Activated T-helper 17 cell treated with anti-CD3 and anti-CD28 coated beads, Interleukin-2, amount 50 U/mL, for 72 hours (primary cell): ENCODE measurements at regions not wholly inside any gene's neighbourhood (a gene's known extent, or its start where the extent isn't known, plus 50 kb on each side); places are given as distances from the start of the nearest gene placed in this dataset.
"Not testable (repeated sequence)": the region's sequence is repeated elsewhere in the genome, so short reads cannot be mapped to it uniquely, and the experiment has no call there.

Experiments used
- ATAC-seq: fragments of 150-1000 bp; cut with Tn5 transposase; replicated peaks from 2 replicates; pipeline ENCODE4 v1.10.0; 2021; ENCODE audit warnings: mild to moderate bottlenecking, moderate library complexity
- H3K27ac Mint-ChIP-seq: one replicate; pipeline ENCODE4 v1.8.0; 2022; ENCODE audit warnings: mixed read lengths
- H3K27me3 Mint-ChIP-seq: one replicate; pipeline ENCODE4 v1.8.0; 2022; ENCODE audit warnings: mixed read lengths
- H3K36me3 Mint-ChIP-seq: one replicate; pipeline ENCODE4 v1.8.0; 2022; ENCODE audit warnings: low read depth, mild to moderate bottlenecking, mixed read lengths
- H3K4me1 Mint-ChIP-seq: one replicate; pipeline ENCODE4 v1.8.0; 2022; ENCODE audit warnings: mixed read lengths
- H3K4me3 Mint-ChIP-seq: one replicate; pipeline ENCODE4 v1.8.0; 2022; ENCODE audit warnings: mild to moderate bottlenecking, mixed read lengths
- H3K9me3 Mint-ChIP-seq: one replicate; pipeline ENCODE4 v1.8.0; 2022; ENCODE audit warnings: mixed read lengths

- peaks cover 3% of the 10 kb centered on the region for H3K27me3 Mint-ChIP-seq
- no peak overlapping the region for H3K27ac Mint-ChIP-seq
- no peaks in the 10 kb centered on the region for H3K4me1 Mint-ChIP-seq
- no peak overlapping the region for H3K4me3 Mint-ChIP-seq
- ATAC-seq, result no peak
- H3K36me3 Mint-ChIP-seq, result no peaks in the 10 kb centered on the region
- H3K9me3 Mint-ChIP-seq, result no peaks in the 10 kb centered on the region
Measured at GRCh38 chr7:138297526-138297925, 162.5 kb upstream of the TRIM24 start.

GRCh38 chr7:138299066-138299465 lies 161.0 kb upstream of the TRIM24 start:
- Mint-ChIP-seq H3K4me1 (no peaks in the 10 kb centered on the region), H3K4me3 (no peak overlapping the region), H3K27ac (no peak overlapping the region), H3K36me3 (no peaks in the 10 kb centered on the region), H3K27me3 (no peaks in the 10 kb centered on the region), H3K9me3 (no peaks in the 10 kb centered on the region)
- no peak for ATAC-seq

DNA sequence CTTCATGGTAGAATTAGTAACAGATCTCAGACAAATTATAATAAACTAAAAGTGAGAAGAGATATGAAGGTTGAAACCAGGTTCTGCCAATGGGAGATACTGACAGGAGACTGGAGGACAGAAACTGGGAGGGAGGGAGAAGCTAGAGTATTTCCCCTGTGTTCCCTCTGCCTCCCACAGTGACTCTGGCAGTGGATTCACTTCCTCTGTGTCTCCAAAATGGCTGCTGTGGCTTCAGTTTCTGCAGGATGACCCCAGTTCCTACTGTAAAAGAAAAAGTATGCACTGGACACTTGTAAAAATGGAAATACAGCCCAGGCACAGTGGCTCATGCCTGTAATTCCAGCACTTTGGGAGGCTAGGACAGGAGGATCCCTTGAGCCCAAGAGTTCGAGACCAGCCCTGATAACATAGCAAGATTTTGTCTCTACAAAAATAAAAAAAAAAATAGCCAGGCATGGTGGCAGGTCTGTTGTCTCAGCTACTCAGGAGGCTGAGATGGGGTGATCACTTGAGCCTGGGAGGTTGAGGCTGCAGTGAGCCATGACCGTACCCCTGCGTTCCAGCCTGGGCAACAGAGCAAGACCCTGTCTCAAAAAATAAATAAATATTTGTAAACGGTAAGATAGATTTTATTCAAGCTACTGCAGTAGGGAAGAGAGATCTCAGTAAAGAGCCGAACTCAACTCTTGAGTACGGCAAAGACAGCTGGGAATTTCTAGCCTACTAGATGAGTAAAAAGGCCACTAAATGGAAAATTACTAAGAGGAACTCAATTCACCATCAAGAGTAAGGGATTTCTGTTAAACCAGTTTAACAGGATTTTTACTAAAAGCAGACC lies 156.6 kb upstream of the TRIM24 start:
- no peaks in the 10 kb centered on the region for H3K36me3 Mint-ChIP-seq
- H3K27ac Mint-ChIP-seq, result no peak overlapping the region
- no peak overlapping the region for H3K4me3 Mint-ChIP-seq
- no peaks in the 10 kb centered on the region for H3K4me1 Mint-ChIP-seq
- no peaks in the 10 kb centered on the region for H3K27me3 Mint-ChIP-seq
- no peak for ATAC-seq
- no peaks in the 10 kb centered on the region for H3K9me3 Mint-ChIP-seq

DNA sequence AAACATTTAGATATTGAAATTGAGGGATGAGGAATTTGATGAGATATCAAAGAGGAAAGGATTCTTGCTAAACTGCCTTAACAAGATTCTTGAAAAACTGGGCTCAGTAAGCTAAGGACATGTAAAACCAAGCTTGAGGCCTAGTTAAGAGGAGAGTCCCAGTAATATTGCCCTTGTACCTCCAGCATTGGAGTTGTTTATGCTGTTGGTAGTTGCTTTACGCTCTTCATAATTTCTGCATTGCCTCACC lies 156.1 kb upstream of the TRIM24 start:
- no peak for ATAC-seq
- H3K27me3 Mint-ChIP-seq, result no peaks in the 10 kb centered on the region
- no peaks in the 10 kb centered on the region for H3K9me3 Mint-ChIP-seq

GRCh38 chr7:138307633-138308032 lies 152.4 kb upstream of the TRIM24 start:
- H3K4me3 Mint-ChIP-seq, result no peak overlapping the region
- H3K4me1 Mint-ChIP-seq, result no peaks in the 10 kb centered on the region
- no peaks in the 10 kb centered on the region for H3K36me3 Mint-ChIP-seq
- ATAC-seq, result no peak
- H3K9me3 Mint-ChIP-seq, result no peaks in the 10 kb centered on the region
- H3K27me3 Mint-ChIP-seq, result peaks cover 4% of the 10 kb centered on the region
- H3K27ac Mint-ChIP-seq, result no peak overlapping the region

More for the DNA sequence above, 156.1 kb upstream of the TRIM24 start:
- Mint-ChIP-seq H3K36me3 (no peaks in the 10 kb centered on the region), H3K4me3 (no peak overlapping the region), H3K27ac (no peak overlapping the region), H3K4me1 (no peaks in the 10 kb centered on the region)

DNA sequence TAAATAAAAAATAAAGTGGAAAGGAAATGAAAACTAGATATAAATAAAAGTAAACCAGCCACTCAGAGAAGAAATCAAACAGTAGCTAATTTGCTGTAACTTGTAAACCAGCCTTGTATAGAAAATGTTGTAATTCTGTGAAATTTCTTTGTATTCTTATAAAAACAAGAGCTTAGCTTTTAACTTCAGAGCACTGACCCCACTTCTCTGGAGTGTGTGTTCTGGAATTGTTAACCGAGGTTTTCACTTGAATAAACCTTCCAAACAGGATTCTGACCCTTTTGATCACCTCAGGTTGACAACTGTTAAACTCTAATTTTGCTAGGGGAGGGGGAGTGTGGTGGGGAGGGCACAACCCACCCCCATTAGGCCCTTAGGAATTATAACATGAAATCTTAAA lies 151.9 kb upstream of the TRIM24 start:
- Mint-ChIP-seq H3K36me3 (no peaks in the 10 kb centered on the region), H3K27ac (no peak overlapping the region), H3K27me3 (peaks cover 4% of the 10 kb centered on the region), H3K4me1 (no peaks in the 10 kb centered on the region), H3K9me3 (no peaks in the 10 kb centered on the region), H3K4me3 (no peak overlapping the region)
- no peak for ATAC-seq

- Mint-ChIP-seq H3K27me3 (peaks cover 4% of the 10 kb centered on the region), H3K27ac (no peak overlapping the region), H3K4me3 (no peak overlapping the region), H3K4me1 (no peaks in the 10 kb centered on the region), H3K36me3 (no peaks in the 10 kb centered on the region), H3K9me3 (no peaks in the 10 kb centered on the region)
- no peak for ATAC-seq
Measured at GRCh38 chr7:138309186-138309585, 150.9 kb upstream of the TRIM24 start.

DNA sequence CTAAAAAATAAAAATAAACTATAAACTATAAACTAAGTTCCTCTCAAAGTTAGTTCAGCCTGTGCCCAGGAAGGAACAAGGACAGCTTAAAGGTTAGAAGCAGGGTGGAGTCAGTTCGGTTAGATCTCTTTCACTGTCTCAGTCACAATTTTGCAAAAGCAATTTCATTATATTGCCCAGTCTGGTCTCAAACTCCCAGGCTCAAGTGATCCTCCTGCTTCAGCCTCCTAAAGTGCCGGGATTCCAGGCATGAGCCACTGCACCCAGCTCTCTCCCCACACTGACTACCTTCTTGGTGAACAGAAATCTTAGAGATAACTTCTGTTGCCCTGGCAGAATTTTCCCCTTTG lies 146.3 kb upstream of the TRIM24 start:
- no peak overlapping the region for H3K4me3 Mint-ChIP-seq
- no peak for ATAC-seq
- no peaks in the 10 kb centered on the region for H3K4me1 Mint-ChIP-seq

DNA sequence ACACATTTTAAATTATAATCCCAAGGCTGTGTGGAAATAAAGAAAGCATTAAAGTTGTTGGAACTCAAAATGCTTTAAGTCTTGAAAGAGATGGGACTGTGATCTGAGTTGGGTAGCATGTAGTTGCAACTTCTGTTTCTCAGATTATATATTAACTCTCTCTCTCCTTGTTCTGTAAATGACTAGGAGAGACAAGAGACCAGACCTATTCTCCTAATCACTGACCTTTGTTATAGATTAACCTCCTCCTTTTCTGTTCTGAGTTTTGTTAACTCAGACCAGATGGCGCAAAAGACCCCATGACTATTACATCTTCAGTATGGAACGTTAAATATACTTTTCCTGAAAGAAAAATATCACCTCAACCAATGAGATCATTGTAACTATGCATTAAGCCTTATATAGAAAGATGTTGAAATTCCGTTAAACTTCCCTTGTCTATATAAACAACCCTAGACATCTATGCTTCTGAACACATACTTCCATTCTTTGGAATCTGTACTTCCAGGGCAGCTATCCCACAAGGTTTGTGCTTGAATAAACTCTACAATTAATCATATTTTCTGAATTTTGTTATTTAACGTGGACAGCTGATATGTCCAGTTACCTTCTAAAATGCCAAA lies 143.5 kb upstream of the TRIM24 start:
- Mint-ChIP-seq H3K36me3 (no peaks in the 10 kb centered on the region), H3K27ac (no peak overlapping the region), H3K27me3 (peaks cover 29% of the 10 kb centered on the region), H3K4me3 (no peak overlapping the region), H3K4me1 (no peaks in the 10 kb centered on the region), H3K9me3 (no peaks in the 10 kb centered on the region)
- ATAC-seq, result no peak

More for the DNA sequence above, 146.3 kb upstream of the TRIM24 start:
- peaks cover 22% of the 10 kb centered on the region for H3K27me3 Mint-ChIP-seq
- no peaks in the 10 kb centered on the region for H3K36me3 Mint-ChIP-seq
- H3K27ac Mint-ChIP-seq, result no peak overlapping the region
- no peaks in the 10 kb centered on the region for H3K9me3 Mint-ChIP-seq

- no peaks in the 10 kb centered on the region for H3K4me1 Mint-ChIP-seq
- no peak overlapping the region for H3K27ac Mint-ChIP-seq
- no peak overlapping the region for H3K4me3 Mint-ChIP-seq
- no peak for ATAC-seq
- H3K9me3 Mint-ChIP-seq, result no peaks in the 10 kb centered on the region
- H3K36me3 Mint-ChIP-seq, result no peaks in the 10 kb centered on the region
- H3K27me3 Mint-ChIP-seq, result peaks cover 24% of the 10 kb centered on the region
Measured at GRCh38 chr7:138317044-138317596, 142.9 kb upstream of the TRIM24 start.

DNA sequence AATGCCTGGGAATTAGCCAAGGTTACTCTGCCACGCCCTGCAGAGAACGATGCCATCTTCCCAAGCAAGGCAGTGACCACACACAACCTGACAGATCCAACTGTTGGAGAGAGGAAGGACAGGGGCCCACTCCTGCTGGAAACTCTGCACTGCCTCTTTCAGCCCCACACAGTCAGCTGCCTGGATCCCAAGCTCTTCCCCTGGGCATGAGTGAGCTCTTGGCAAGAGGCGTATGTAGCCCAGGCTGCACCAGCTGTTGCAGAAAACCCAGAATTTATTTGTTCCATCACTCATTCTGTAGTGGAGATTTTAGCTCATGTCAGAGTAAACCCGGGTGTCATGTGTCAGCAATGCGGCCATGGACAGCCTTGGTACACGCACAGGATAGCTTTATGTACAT lies 135.1 kb upstream of the TRIM24 start:
- Mint-ChIP-seq H3K4me3 (no peak overlapping the region), H3K36me3 (no peaks in the 10 kb centered on the region), H3K9me3 (peaks cover 14% of the 10 kb centered on the region), H3K27me3 (peaks cover 10% of the 10 kb centered on the region), H3K27ac (no peak overlapping the region), H3K4me1 (no peaks in the 10 kb centered on the region)
- ATAC-seq, result no peak

DNA sequence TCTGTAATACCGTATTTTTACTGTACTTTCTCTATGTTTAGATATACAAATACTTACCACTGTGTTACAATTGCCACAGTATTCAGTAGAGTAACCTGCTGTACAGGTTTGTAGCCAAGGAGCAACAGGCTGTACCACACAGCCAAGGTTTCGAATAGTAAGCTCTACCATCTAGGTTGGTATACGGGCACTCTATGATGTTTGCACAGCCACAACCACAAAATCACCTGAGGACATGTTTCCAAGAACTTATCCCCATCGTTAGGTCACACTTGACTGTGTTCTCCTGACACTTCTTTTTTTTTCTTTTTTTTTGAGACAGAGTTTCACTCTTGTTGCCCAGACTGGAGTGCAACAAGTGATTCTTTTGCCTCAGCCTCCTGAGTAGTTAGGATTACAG lies 134.6 kb upstream of the TRIM24 start:
- H3K27me3 Mint-ChIP-seq, result peaks cover 5% of the 10 kb centered on the region

GRCh38 chr7:138328215-138328614 lies 131.8 kb upstream of the TRIM24 start:
- no peak for ATAC-seq
- no peaks in the 10 kb centered on the region for H3K4me1 Mint-ChIP-seq
- H3K27ac Mint-ChIP-seq, result no peak overlapping the region
- H3K9me3 Mint-ChIP-seq, result peaks cover 25% of the 10 kb centered on the region
- peaks cover 5% of the 10 kb centered on the region for H3K27me3 Mint-ChIP-seq
- no peaks in the 10 kb centered on the region for H3K36me3 Mint-ChIP-seq
- no peak overlapping the region for H3K4me3 Mint-ChIP-seq

More for the DNA sequence above, 134.6 kb upstream of the TRIM24 start:
- Mint-ChIP-seq H3K36me3 (no peaks in the 10 kb centered on the region), H3K27ac (no peak overlapping the region), H3K4me3 (no peak overlapping the region), H3K4me1 (no peaks in the 10 kb centered on the region), H3K9me3 (peaks cover 18% of the 10 kb centered on the region)
- no peak for ATAC-seq

DNA sequence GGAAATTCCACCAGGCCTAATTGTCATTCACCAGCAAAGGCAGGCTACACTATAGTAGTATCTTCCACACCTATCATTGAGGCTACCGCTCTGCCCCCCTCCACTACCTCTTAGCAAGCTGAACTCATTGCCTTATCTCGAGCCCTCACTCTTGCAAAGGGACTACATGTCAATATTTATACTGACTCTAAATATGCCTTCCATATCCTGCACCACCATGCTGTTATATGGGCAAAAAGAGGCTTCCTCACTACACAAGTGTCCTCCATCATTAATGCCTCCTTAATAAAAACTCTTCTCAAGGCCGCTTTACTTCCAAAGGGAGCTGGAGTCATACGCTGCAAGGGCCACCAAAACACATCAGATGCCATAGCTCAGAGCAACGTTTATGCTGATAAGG lies 127.2 kb upstream of the TRIM24 start:
- H3K4me1 Mint-ChIP-seq, H3K4me3 Mint-ChIP-seq, ATAC-seq, H3K27ac Mint-ChIP-seq, H3K36me3 Mint-ChIP-seq, H3K27me3 Mint-ChIP-seq: not testable (repeated sequence)
- peaks cover 26% of the 10 kb centered on the region for H3K9me3 Mint-ChIP-seq

DNA sequence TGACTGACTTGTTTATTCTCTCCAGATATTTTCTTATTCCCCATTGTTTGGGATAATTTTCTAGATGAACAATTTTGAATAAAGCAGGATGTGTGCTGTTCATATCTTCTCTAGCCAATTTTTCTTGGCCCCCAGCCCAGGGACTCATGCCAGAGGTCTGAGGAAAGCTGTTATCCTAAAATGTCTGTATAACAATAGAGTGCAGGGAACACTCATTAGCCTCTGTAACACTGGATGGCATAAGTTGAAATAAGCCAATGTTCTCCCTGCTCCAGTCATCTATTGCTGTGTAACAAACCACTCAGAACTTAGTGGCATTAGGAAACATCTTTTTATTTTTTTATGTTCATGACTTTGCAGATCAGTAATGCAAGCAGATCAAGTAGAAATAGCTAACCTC lies 121.7 kb upstream of the TRIM24 start:
- ATAC-seq, result no peak
- Mint-ChIP-seq H3K4me1 (no peaks in the 10 kb centered on the region), H3K9me3 (peaks cover 21% of the 10 kb centered on the region), H3K36me3 (no peaks in the 10 kb centered on the region), H3K27ac (no peak overlapping the region), H3K4me3 (no peak overlapping the region), H3K27me3 (no peaks in the 10 kb centered on the region)
